ENCODE measurements at regions not wholly inside any gene's neighbourhood (a gene's known extent, or its start where the extent isn't known, plus 50 kb on each side); places are given as distances from the start of the nearest gene placed in this dataset.
"Not testable (repeated sequence)": the region's sequence is repeated elsewhere in the genome, so short reads cannot be mapped to it uniquely, and the experiment has no call there.

- no peak for ATAC-seq
Measured at GRCh38 chr10:124179308-124180043, 86.1 kb upstream of the CHST15 start.

GRCh38 chr10:124177180-124177518 is 83.8 kb upstream of the CHST15 start:
- no peak for ATAC-seq

- ATAC-seq, result no peak
Measured at GRCh38 chr10:124176349-124177179, 83.2 kb upstream of the CHST15 start.

- no peak for ATAC-seq
Measured at GRCh38 chr10:124175701-124176348, 82.4 kb upstream of the CHST15 start.

- ATAC-seq, result no peak
Measured at GRCh38 chr10:124174673-124175645, 81.6 kb upstream of the CHST15 start.

GRCh38 chr10:124174071-124174566 is 80.7 kb upstream of the CHST15 start:
- ATAC-seq, result no peak

- no peak for ATAC-seq
Measured at GRCh38 chr10:124173298-124173900, 80.0 kb upstream of the CHST15 start.

GRCh38 chr10:124172181-124172916 is 79.0 kb upstream of the CHST15 start:
- ATAC-seq, result no peak

- ATAC-seq, result no peak
Measured at GRCh38 chr10:124171561-124171960, 78.2 kb upstream of the CHST15 start.

GRCh38 chr10:124170631-124171030 is 77.2 kb upstream of the CHST15 start:
- no peak for ATAC-seq

- no peak for ATAC-seq
Measured at GRCh38 chr10:124168991-124169802, 75.8 kb upstream of the CHST15 start.

- ATAC-seq, result no peak
Measured at GRCh38 chr10:124168581-124168980, 75.2 kb upstream of the CHST15 start.

GRCh38 chr10:124167925-124168324 is 74.5 kb upstream of the CHST15 start:
- not testable (repeated sequence) for ATAC-seq

- no peak for ATAC-seq
Measured at GRCh38 chr10:124166431-124167125, 73.2 kb upstream of the CHST15 start.

- no peak for ATAC-seq
Measured at GRCh38 chr10:124165827-124166226, 72.4 kb upstream of the CHST15 start.

- no peak for ATAC-seq
Measured at GRCh38 chr10:124165311-124165710, 71.9 kb upstream of the CHST15 start.

GRCh38 chr10:124164264-124164663 is 70.9 kb upstream of the CHST15 start:
- no peak for ATAC-seq

- no peak for ATAC-seq
Measured at GRCh38 chr10:124162774-124163354, 69.5 kb upstream of the CHST15 start.

GRCh38 chr10:124162136-124162535 is 68.7 kb upstream of the CHST15 start:
- ATAC-seq, result no peak
